Bronchial epithelial cell (primary cell): ENCODE measurements at regions not wholly inside any gene's neighbourhood (a gene's known extent, or its start where the extent isn't known, plus 50 kb on each side); places are given as distances from the start of the nearest gene placed in this dataset.
A peak's percentile ranks its signal among the peaks of the same experiment; 100 is the strongest.

ENCODE experiments used
- DNase-seq: peaks from one replicate; pipeline ENCODE4 v3.0.0-alpha.2; 2010; ENCODE audit warnings: low read depth
- FAIRE-seq: peaks from 2 replicates; lab custom pipeline; 2011; peaks lifted over from hg19 to GRCh38; lab: Jason Lieb, UNC
- H3K27me3 ChIP-seq: 2 replicates; pipeline ENCODE4 v1.5.1; 2011; ENCODE audit warnings: low read length; ENCODE audit not compliant: control insufficient read depth, insufficient read depth
- H3K36me3 ChIP-seq: 2 replicates; pipeline ENCODE4 v1.5.1; 2011; ENCODE audit warnings: low read length; ENCODE audit not compliant: control insufficient read depth, insufficient read depth
- H3K4me3 ChIP-seq: 2 replicates; pipeline ENCODE4 v1.5.1; 2011; ENCODE audit warnings: mild to moderate bottlenecking, low read depth, low read length, control low read depth
- CTCF ChIP-seq: IDR thresholded peaks from 2 replicates; pipeline ENCODE4 v1.5.1; 2011; ENCODE audit warnings: mild to moderate bottlenecking, moderate library complexity, low read length, control low read depth, inconsistent platforms; ENCODE audit not compliant: insufficient read depth, severe bottlenecking

- no peak for DNase-seq
- H3K27me3 ChIP-seq: no peaks in the 10 kb centered on the region
- FAIRE-seq: no peak
- no peak overlapping the region for H3K4me3 ChIP-seq
- no peak for TF ChIP-seq CTCF
- H3K36me3 ChIP-seq: peaks cover 2% of the 10 kb centered on the region
These were observed 593.8 kb upstream of the DIPK2B start for GRCh38 chrX:45794323-45794994.

DNA sequence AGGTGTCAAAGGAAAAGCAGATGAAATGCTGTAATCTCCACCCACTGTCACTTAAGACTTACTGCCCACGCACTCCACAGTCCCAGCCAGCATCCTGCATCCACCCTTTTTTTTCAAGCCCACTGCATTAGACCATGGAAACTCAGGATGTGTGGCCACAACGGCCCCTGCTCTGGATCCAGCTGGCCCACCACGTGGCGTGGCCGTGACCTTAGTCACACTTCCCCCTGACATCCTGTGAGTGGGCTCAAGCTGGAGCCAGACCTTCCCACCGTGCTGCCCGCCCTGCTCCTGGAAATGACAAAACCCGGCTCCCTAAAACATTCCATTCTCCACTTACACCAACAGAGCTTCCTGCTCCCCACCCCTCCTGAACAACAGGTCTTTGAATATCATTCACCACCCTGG is 588.3 kb upstream of the DIPK2B start:
- TF ChIP-seq CTCF: no peak
- DNase-seq (peak; percentile 60), FAIRE-seq (peak; percentile 85)
- Histone ChIP-seq H3K36me3 (no peaks in the 10 kb centered on the region), H3K4me3 (peak overlapping the region; percentile 12), H3K27me3 (no peaks in the 10 kb centered on the region)

- TF ChIP-seq CTCF: no peak
- no peak overlapping the region for H3K4me3 ChIP-seq
- H3K27me3 ChIP-seq: no peaks in the 10 kb centered on the region
- H3K36me3 ChIP-seq: no peaks in the 10 kb centered on the region
- DNase-seq (peak; percentile 91), FAIRE-seq (peak; percentile 7)
These were observed 587.6 kb upstream of the DIPK2B start for GRCh38 chrX:45788315-45788714.

DNA sequence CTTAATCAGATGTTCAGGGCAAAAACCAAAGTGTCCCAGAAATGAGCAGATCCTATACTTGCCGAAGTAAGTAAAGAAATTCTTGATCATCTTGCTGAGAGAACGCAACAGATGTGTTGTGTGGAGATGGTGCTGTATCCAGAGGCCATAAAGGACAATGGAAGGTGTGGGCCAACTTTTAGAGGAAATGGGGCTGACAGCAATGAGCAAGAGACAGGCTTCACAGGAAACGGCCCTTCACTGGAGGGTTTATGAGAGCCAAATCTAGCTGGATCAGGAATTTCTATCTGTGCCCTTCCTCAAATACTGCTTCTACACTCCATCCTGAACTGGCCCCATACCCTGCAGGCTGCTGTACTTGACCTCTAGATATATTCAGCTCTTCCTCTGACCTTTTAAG is 583.9 kb upstream of the DIPK2B start:
- Histone ChIP-seq H3K36me3 (no peaks in the 10 kb centered on the region), H3K4me3 (no peak overlapping the region), H3K27me3 (no peaks in the 10 kb centered on the region)
- DNase-seq (no peak), FAIRE-seq (peak; percentile 7)
- no peak for TF ChIP-seq CTCF

GRCh38 chrX:45783002-45783401 is 582.3 kb upstream of the DIPK2B start:
- FAIRE-seq (no peak), DNase-seq (no peak)
- Histone ChIP-seq H3K4me3 (no peak overlapping the region), H3K27me3 (no peaks in the 10 kb centered on the region), H3K36me3 (no peaks in the 10 kb centered on the region)
- TF ChIP-seq CTCF: no peak
